Endothelial cell of umbilical vein (primary cell): ENCODE measurements at regions not wholly inside any gene's neighbourhood (a gene's known extent, or its start where the extent isn't known, plus 50 kb on each side); places are given as distances from the start of the nearest gene placed in this dataset.

Source experiments
- BruUV-seq: library from RNA; stranded (reverse); fragments of 400-500 nt; replicated peaks from 2 replicates; lab custom pipeline; 2021; lab: Mats Ljungman, UMichigan
- CTCF ChIA-PET: fragments of 300-600, 350-600 bp; sonication (Branson Sonifier 250); formaldehyde crosslinking; loops from one replicate; lab custom pipeline; 2021; ENCODE audit warnings: antibody characterized with exemption, inconsistent platforms; lab: Charles Lee
- POLR2A ChIA-PET: fragments of 300-600, 350-600 bp; sonication (Branson Sonifier 250); formaldehyde crosslinking; loops from one replicate; lab custom pipeline; 2021; ENCODE audit warnings: antibody characterized with exemption, inconsistent platforms; lab: Charles Lee
- DNase-seq: peaks from one replicate; pipeline ENCODE4 v3.0.0-alpha.2; 2011; ENCODE audit warnings: low read depth, low spot score
- FAIRE-seq: peaks from 2 replicates; lab custom pipeline; 2011; peaks lifted over from hg19 to GRCh38; lab: Jason Lieb, UNC
- H2AFZ ChIP-seq: 2 replicates; pipeline ENCODE4 v1.6.0; 2012; ENCODE audit warnings: low read depth, low read length, control low read depth, inconsistent platforms
- H3K27ac ChIP-seq: 2 replicates; pipeline ENCODE4 v1.5.1; 2011; ENCODE audit warnings: low read depth, mild to moderate bottlenecking, control low read depth, low read length, moderate library complexity; ENCODE audit not compliant: insufficient read depth
- H3K27me3 ChIP-seq, 2 experiments: 2 replicates each; pipeline versions ENCODE4 v1.6.0 to v1.6.1; 2011; ENCODE audit warnings: low read length in 2 of 2, mixed read lengths in 1 of 2; ENCODE audit not compliant: control insufficient read depth in 2 of 2, insufficient read depth in 2 of 2
- H3K36me3 ChIP-seq, 2 experiments: 2 replicates in 1 of 2; 3 replicates in 1 of 2; pipeline ENCODE4 v1.5.1; 2011; ENCODE audit warnings: low read length in 2 of 2, mild to moderate bottlenecking in 1 of 2, moderate library complexity in 1 of 2; ENCODE audit not compliant: control insufficient read depth in 2 of 2, insufficient read depth in 2 of 2; ENCODE audit errors: extremely low read depth in 1 of 2
- H3K4me1 ChIP-seq: 3 replicates; pipeline ENCODE4 v1.5.1; 2011; ENCODE audit warnings: mild to moderate bottlenecking, low read length; ENCODE audit not compliant: control insufficient read depth, insufficient read depth; ENCODE audit errors: extremely low read depth
- H3K4me2 ChIP-seq: 2 replicates; pipeline ENCODE4 v1.6.1; 2011; ENCODE audit warnings: low read length, control low read depth, mixed read lengths; ENCODE audit not compliant: insufficient read depth
- H3K4me3 ChIP-seq, 3 experiments: fragments of 200-600 bp in 1 of 3; sonication (generic), shearing (Covaris generic) in 1 of 3; replicated peaks in 1 of 3; 2 replicates each; pipeline ENCODE4 v1.5.1; 2011 to 2016; ENCODE audit warnings: control low read depth in 3 of 3, low read length in 3 of 3, mild to moderate bottlenecking in 2 of 3, inconsistent platforms in 1 of 3, low read depth in 1 of 3, moderate library complexity in 1 of 3; ENCODE audit not compliant: insufficient read depth in 1 of 3
- H3K79me2 ChIP-seq: 2 replicates; pipeline ENCODE4 v1.6.0; 2012; ENCODE audit warnings: low read length, inconsistent platforms; ENCODE audit not compliant: control insufficient read depth, insufficient read depth
- H3K9ac ChIP-seq: replicated peaks from 2 replicates; pipeline ENCODE3; 2011; ENCODE audit warnings: low read length, control low read depth; ENCODE audit not compliant: insufficient read depth; ENCODE audit errors: extremely low read depth
- H3K9me1 ChIP-seq: replicated peaks from 3 replicates; pipeline ENCODE4 v1.6.0; 2011; ENCODE audit warnings: mild to moderate bottlenecking, low read length; ENCODE audit not compliant: control insufficient read depth, insufficient read depth; ENCODE audit errors: extremely low read depth
- H3K9me3 ChIP-seq: replicated peaks from 2 replicates; pipeline ENCODE4 v1.5.1; 2012; ENCODE audit warnings: low read length, inconsistent platforms; ENCODE audit not compliant: control insufficient read depth, insufficient read depth
- H4K20me1 ChIP-seq: replicated peaks from 2 replicates; pipeline ENCODE3; 2011; ENCODE audit warnings: mild to moderate bottlenecking, low read length; ENCODE audit not compliant: control insufficient read depth, insufficient read depth; ENCODE audit errors: extremely low read depth
- CTCF ChIP-seq, 2 donors: IDR thresholded peaks; 1 replicate in 1 of 2; 2 replicates in 1 of 2; pipeline ENCODE4 v1.5.1; 2011; ENCODE audit warnings: low read length in 2 of 2, mild to moderate bottlenecking in 2 of 2, moderate library complexity in 2 of 2, control low read depth in 1 of 2, inconsistent platforms in 1 of 2, low read depth in 1 of 2; ENCODE audit not compliant: insufficient read depth in 1 of 2; ENCODE audit errors: extremely low read depth in 1 of 2
- EZH2 ChIP-seq: IDR thresholded peaks from 2 replicates; pipeline ENCODE4 v1.6.1; 2012; ENCODE audit warnings: borderline replicate concordance, low read depth, mild to moderate bottlenecking, moderate library complexity, low read length, inconsistent platforms; ENCODE audit not compliant: severe bottlenecking
- FOS ChIP-seq: IDR thresholded peaks from 2 replicates; pipeline ENCODE4 v1.6.1; 2011; ENCODE audit warnings: mild to moderate bottlenecking, low read length, moderate library complexity, borderline replicate concordance; ENCODE audit not compliant: insufficient read depth
- GATA2 ChIP-seq: IDR thresholded peaks from 2 replicates; pipeline ENCODE4 v1.7.0; 2011; ENCODE audit warnings: low read depth, mild to moderate bottlenecking, moderate library complexity, mixed read lengths, low read length; ENCODE audit not compliant: insufficient read length, insufficient read depth
- JUN ChIP-seq: IDR thresholded peaks from 2 replicates; pipeline ENCODE4 v1.6.1; 2011; ENCODE audit warnings: borderline replicate concordance, low read depth; ENCODE audit not compliant: insufficient read length, insufficient read depth
- MAX ChIP-seq: IDR thresholded peaks from 2 replicates; pipeline ENCODE4 v1.6.1; 2011; ENCODE audit not compliant: insufficient read depth, insufficient read length
- MYC ChIP-seq: IDR thresholded peaks from one replicate; pipeline ENCODE4 v1.6.1; 2011; ENCODE audit warnings: mild to moderate bottlenecking, low read depth, low read length
- POLR2A ChIP-seq: IDR thresholded peaks from 2 replicates; pipeline ENCODE4 v1.6.1; 2012; ENCODE audit warnings: low read depth, mild to moderate bottlenecking, control low read depth, low read length
- POLR2AphosphoS5 ChIP-seq: IDR thresholded peaks from 2 replicates; pipeline ENCODE4 v1.6.1; 2012; ENCODE audit warnings: low read depth, mild to moderate bottlenecking, control low read depth, low read length, moderate library complexity; ENCODE audit not compliant: insufficient read depth
- dilution Hi-C: fragments of 300-500 bp; cut with MboI; formaldehyde crosslinking; loops from one replicate; pipeline ENCODE4 v1.15.0; 2019; ENCODE audit warnings: low sequenced_read_pairs; ENCODE audit not compliant: extremely low pct_ligation_motif_present
- intact Hi-C: fragments of 100-400 bp; cut with micrococcal nuclease; formaldehyde crosslinking; loops from one replicate; pipeline ENCODE4 v1.10.0; 2022

GRCh38 chr6:165092881-165093595 is 216.4 kb downstream of the C6orf118 start:
- no peaks in the 10 kb centered on the region for H3K36me3 ChIP-seq
- no peaks in the 10 kb centered on the region for H4K20me1 ChIP-seq
- intact Hi-C loops = no loop called here
- no peak overlapping the region for H3K4me3 ChIP-seq
- H3K9ac ChIP-seq = no peak overlapping the region
- H2AFZ ChIP-seq = no peak overlapping the region
- H3K27ac ChIP-seq = no peak overlapping the region
- BruUV-seq = no TSS peak
- H3K79me2 ChIP-seq = no peaks in the 10 kb centered on the region
- H3K4me1 ChIP-seq = no peaks in the 10 kb centered on the region
- H3K9me1 ChIP-seq = no peaks in the 10 kb centered on the region
- ChIA-PET POLR2A (no interaction called here), CTCF (no interaction called here)
- dilution Hi-C loops = no loop called here
- TF ChIP-seq FOS (no peak), JUN (no peak), MAX (no peak)
- H3K4me2 ChIP-seq = no peak overlapping the region
- H3K27me3 ChIP-seq = no peaks in the 10 kb centered on the region
- DNase-seq (no peak), FAIRE-seq (no peak)
- peaks cover 5% of the 10 kb centered on the region for H3K9me3 ChIP-seq

GRCh38 chr6:165091121-165091785 is 218.2 kb downstream of the C6orf118 start:
- no peak overlapping the region for H3K9ac ChIP-seq
- ChIA-PET POLR2A (no interaction called here), CTCF (interaction anchor here (1.4 kb wide), 1 partner anchor 8 kb away, joined by 4 read pairs; no protein-coding TSS in a partner anchor)
- H3K79me2 ChIP-seq = no peaks in the 10 kb centered on the region
- intact Hi-C loops (no loop called here), dilution Hi-C loops (no loop called here)
- TF ChIP-seq CTCF (IDR thresholded peaks at IDR 0.05; ENCODE audit: extremely low read depth in 1 of 2, insufficient read depth in 1 of 2, low read depth in 1 of 2, low read length in 2 of 2) (no peak), MAX (no peak), EZH2 (no peak), FOS (no peak), POLR2AphosphoS5 (no peak), POLR2A (no peak), JUN (no peak), MYC (no peak), GATA2 (no peak)
- H3K27ac ChIP-seq = no peak overlapping the region
- H3K9me1 ChIP-seq = no peaks in the 10 kb centered on the region
- FAIRE-seq (no peak), DNase-seq (no peak)
- no peak overlapping the region for H2AFZ ChIP-seq
- BruUV-seq = no TSS peak
- no peaks in the 10 kb centered on the region for H4K20me1 ChIP-seq
- H3K4me3 ChIP-seq = no peak overlapping the region
- H3K4me2 ChIP-seq = no peak overlapping the region
- peaks cover under 1% of the 10 kb centered on the region for H3K9me3 ChIP-seq
- H3K4me1 ChIP-seq = no peaks in the 10 kb centered on the region
- no peaks in the 10 kb centered on the region for H3K27me3 ChIP-seq
- no peaks in the 10 kb centered on the region for H3K36me3 ChIP-seq
